Tibial nerve (tissue), 4 donors: ENCODE measurements at regions not wholly inside any gene's neighbourhood (a gene's known extent, or its start where the extent isn't known, plus 50 kb on each side); places are given as distances from the start of the nearest gene placed in this dataset.

ENCODE experiments used
- CTCF ChIP-seq, 5 experiments: fragments of 200-600 bp in 3 of 5; fragments of 450-650 bp in 2 of 5; sonication (generic) in 3 of 5; IDR thresholded peaks; one replicate each; pipeline ENCODE4 v1.5.1; 2016 to 2019; ENCODE audit warnings: antibody characterized with exemption in 5 of 5, mild to moderate bottlenecking in 3 of 5, moderate library complexity in 2 of 5
- EP300 ChIP-seq, 2 donors: sonication (generic); formaldehyde crosslinking; IDR thresholded peaks; one replicate each; pipeline ENCODE4 v1.6.1; 2017; ENCODE audit warnings: antibody characterized with exemption in 2 of 2, mild to moderate bottlenecking in 1 of 2

GRCh38 chr12:126782083-126782482, 1484.9 kb upstream of the TMEM132C start:
- TF ChIP-seq CTCF (IDR thresholded peaks at IDR 0.05) = no peak
- TF ChIP-seq EP300 (IDR thresholded peaks at IDR 0.05) = no peak
